22Rv1 (cell line): ENCODE measurements at regions not wholly inside any gene's neighbourhood (a gene's known extent, or its start where the extent isn't known, plus 50 kb on each side); places are given as distances from the start of the nearest gene placed in this dataset.
"Not testable (repeated sequence)": the region's sequence is repeated elsewhere in the genome, so short reads cannot be mapped to it uniquely, and the experiment has no call there.

Experiments used
- ZFX ChIP-seq: fragments of 450-650 bp; IDR thresholded peaks from 2 replicates; pipeline ENCODE4 v1.6.1; 2017; ENCODE audit warnings: antibody characterized with exemption, borderline replicate concordance
- TF ChIP-seq, protein P1 (sequence below): fragments of 450-650 bp; IDR thresholded peaks from 2 replicates; pipeline ENCODE4 v1.5.1; 2017; ENCODE audit warnings: mild to moderate bottlenecking

DNA sequence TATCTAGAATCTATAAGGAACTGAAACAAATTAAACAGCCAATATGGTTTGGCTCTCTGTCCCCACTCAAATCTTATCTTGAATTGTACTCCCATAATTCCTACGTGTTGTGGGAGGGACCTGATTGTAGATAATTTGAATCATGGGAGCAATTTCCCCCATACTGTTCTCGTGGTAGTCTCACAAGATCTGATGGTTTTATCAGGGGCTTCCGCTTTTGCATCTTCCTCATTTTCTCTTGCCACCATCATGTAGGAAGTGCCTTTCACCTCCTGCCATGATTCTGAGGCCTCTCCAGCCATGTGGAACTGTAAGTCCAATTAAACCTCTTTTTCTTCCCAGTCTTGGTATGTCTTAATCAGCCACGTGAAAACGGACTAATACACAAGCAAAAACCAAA, 185.0 kb downstream of the TBX15 start:
- TF ChIP-seq, protein P1, sequence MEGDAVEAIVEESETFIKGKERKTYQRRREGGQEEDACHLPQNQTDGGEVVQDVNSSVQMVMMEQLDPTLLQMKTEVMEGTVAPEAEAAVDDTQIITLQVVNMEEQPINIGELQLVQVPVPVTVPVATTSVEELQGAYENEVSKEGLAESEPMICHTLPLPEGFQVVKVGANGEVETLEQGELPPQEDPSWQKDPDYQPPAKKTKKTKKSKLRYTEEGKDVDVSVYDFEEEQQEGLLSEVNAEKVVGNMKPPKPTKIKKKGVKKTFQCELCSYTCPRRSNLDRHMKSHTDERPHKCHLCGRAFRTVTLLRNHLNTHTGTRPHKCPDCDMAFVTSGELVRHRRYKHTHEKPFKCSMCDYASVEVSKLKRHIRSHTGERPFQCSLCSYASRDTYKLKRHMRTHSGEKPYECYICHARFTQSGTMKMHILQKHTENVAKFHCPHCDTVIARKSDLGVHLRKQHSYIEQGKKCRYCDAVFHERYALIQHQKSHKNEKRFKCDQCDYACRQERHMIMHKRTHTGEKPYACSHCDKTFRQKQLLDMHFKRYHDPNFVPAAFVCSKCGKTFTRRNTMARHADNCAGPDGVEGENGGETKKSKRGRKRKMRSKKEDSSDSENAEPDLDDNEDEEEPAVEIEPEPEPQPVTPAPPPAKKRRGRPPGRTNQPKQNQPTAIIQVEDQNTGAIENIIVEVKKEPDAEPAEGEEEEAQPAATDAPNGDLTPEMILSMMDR = not testable (repeated sequence)
- not testable (repeated sequence) for TF ChIP-seq ZFX
